Calu3 (cell line): ENCODE measurements at regions not wholly inside any gene's neighbourhood (a gene's known extent, or its start where the extent isn't known, plus 50 kb on each side); places are given as distances from the start of the nearest gene placed in this dataset.
"Not testable (repeated sequence)": the region's sequence is repeated elsewhere in the genome, so short reads cannot be mapped to it uniquely, and the experiment has no call there.

Experiments used
- BruUV-seq: library from RNA; stranded (reverse); fragments of 400-500 nt; replicated peaks from 2 replicates; lab custom pipeline; 2021; lab: Mats Ljungman, UMichigan
- CTCF ChIA-PET: fragments of 300-600 bp; sonication (Branson Sonifier 250); formaldehyde crosslinking; loops from one replicate; lab custom pipeline; 2022; ENCODE audit warnings: antibody characterized with exemption; lab: Charles Lee
- DNase-seq: peaks from one replicate; pipeline ENCODE4 v3.0.0; 2022
- H3K27ac Mint-ChIP-seq: one replicate; pipeline ENCODE4 v1.8.0; 2022; ENCODE audit warnings: mixed read lengths; ENCODE audit not compliant: unreplicated experiment
- H3K27me3 Mint-ChIP-seq: one replicate; pipeline ENCODE4 v1.8.0; 2022; ENCODE audit warnings: mixed read lengths; ENCODE audit not compliant: unreplicated experiment
- H3K36me3 Mint-ChIP-seq: one replicate; pipeline ENCODE4 v1.8.0; 2022; ENCODE audit warnings: mild to moderate bottlenecking, moderate library complexity, mixed read lengths; ENCODE audit not compliant: insufficient read depth, unreplicated experiment
- H3K4me1 Mint-ChIP-seq: one replicate; pipeline ENCODE4 v1.8.0; 2022; ENCODE audit warnings: mild to moderate bottlenecking, low read depth, mixed read lengths; ENCODE audit not compliant: unreplicated experiment
- H3K4me3 Mint-ChIP-seq: one replicate; pipeline ENCODE4 v1.8.0; 2022; ENCODE audit warnings: mild to moderate bottlenecking, low read depth, moderate library complexity, mixed read lengths; ENCODE audit not compliant: unreplicated experiment
- H3K9me3 Mint-ChIP-seq: one replicate; pipeline ENCODE4 v1.8.0; 2022; ENCODE audit warnings: low read depth, mixed read lengths; ENCODE audit not compliant: unreplicated experiment
- CTCF ChIP-seq: fragments of 200-600 bp; IDR thresholded peaks from one replicate; pipeline ENCODE4 v1.8.0; 2022; ENCODE audit warnings: antibody characterized with exemption; ENCODE audit not compliant: unreplicated experiment
- intact Hi-C: fragments of 100-400 bp; cut with micrococcal nuclease; formaldehyde crosslinking; loops from one replicate; pipeline ENCODE4 v1.10.0; 2022; ENCODE audit not compliant: unreplicated experiment

DNA sequence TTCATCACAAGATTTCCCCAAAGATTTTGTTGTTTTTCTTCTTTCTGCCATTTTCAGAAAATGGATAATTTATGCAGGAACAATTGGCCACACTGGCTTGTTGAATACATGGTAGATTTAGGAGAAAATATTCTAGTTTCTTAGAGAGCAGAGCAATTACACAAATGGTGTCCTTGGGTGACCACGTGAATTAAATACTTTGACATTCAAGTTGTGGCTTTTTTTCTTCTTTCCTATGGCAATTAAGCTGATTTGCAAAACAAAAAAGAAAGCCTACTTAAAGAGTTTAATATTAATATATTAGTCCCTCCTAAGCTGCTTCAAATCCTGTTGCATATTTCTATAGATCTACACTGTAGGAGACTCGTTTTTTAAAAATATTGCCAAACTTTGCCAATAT is 133.0 kb upstream of the HTR2C start:
- Mint-ChIP-seq H3K4me1 (no peaks in the 10 kb centered on the region), H3K27ac (no peak overlapping the region), H3K27me3 (no peaks in the 10 kb centered on the region), H3K36me3 (no peaks in the 10 kb centered on the region), H3K9me3 (no peaks in the 10 kb centered on the region), H3K4me3 (no peak overlapping the region)
- no TSS peak for BruUV-seq
- no peak for TF ChIP-seq CTCF
- intact Hi-C loops: no loop called here
- CTCF ChIA-PET: no interaction called here
- no peak for DNase-seq

- Mint-ChIP-seq H3K27me3 (no peaks in the 10 kb centered on the region), H3K9me3 (no peaks in the 10 kb centered on the region), H3K4me1 (no peaks in the 10 kb centered on the region), H3K36me3 (no peaks in the 10 kb centered on the region), H3K27ac (no peak overlapping the region), H3K4me3 (no peak overlapping the region)
- TF ChIP-seq CTCF: no peak
- intact Hi-C loops: no loop called here
- no peak for DNase-seq
- no TSS peak for BruUV-seq
- CTCF ChIA-PET: no interaction called here
Observed at GRCh38 chrX:114451397-114451796, 132.5 kb upstream of the HTR2C start.

- CTCF ChIA-PET: no interaction called here
- Mint-ChIP-seq H3K27ac (no peak overlapping the region), H3K36me3 (no peaks in the 10 kb centered on the region), H3K4me3 (no peak overlapping the region), H3K9me3 (no peaks in the 10 kb centered on the region), H3K4me1 (no peaks in the 10 kb centered on the region), H3K27me3 (no peaks in the 10 kb centered on the region)
- TF ChIP-seq CTCF: no peak
- intact Hi-C loops: no loop called here
- BruUV-seq: no TSS peak
- DNase-seq: no peak
Observed at GRCh38 chrX:114462266-114462665, 121.6 kb upstream of the HTR2C start.

- no peak for DNase-seq
- Mint-ChIP-seq H3K4me1 (no peaks in the 10 kb centered on the region), H3K36me3 (no peaks in the 10 kb centered on the region), H3K9me3 (no peaks in the 10 kb centered on the region), H3K4me3 (no peak overlapping the region), H3K27me3 (no peaks in the 10 kb centered on the region), H3K27ac (no peak overlapping the region)
- no TSS peak for BruUV-seq
- intact Hi-C loops: no loop called here
- CTCF ChIA-PET: no interaction called here
- no peak for TF ChIP-seq CTCF
Observed at GRCh38 chrX:114465689-114466088, 118.2 kb upstream of the HTR2C start.

DNA sequence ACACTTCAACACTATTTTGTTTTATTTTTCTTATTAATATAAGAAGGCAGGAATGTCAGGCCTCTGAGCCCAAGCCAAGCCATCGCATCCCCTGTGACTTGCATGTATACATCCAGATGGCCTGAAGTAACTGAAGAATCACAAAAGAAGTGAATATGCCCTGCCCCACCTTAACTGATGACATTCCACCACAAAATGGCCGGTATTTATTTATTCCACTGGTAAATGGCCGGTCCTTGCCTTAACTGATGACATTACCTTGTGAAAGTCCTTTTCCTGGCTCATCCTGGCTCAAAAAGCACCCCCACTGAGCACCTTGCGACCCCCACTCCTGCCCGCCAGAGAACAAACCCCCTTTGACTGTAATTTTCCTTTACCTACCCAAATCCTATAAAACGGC is 111.9 kb upstream of the HTR2C start:
- intact Hi-C loops, H3K4me1 Mint-ChIP-seq, H3K27me3 Mint-ChIP-seq, DNase-seq, CTCF ChIA-PET, H3K4me3 Mint-ChIP-seq, H3K27ac Mint-ChIP-seq, BruUV-seq, H3K9me3 Mint-ChIP-seq, H3K36me3 Mint-ChIP-seq: not testable (repeated sequence)
